Uterus (tissue), 3 donors: ENCODE measurements at regions not wholly inside any gene's neighbourhood (a gene's known extent, or its start where the extent isn't known, plus 50 kb on each side); places are given as distances from the start of the nearest gene placed in this dataset.

Experiments
- DNase-seq, 2 donors: peaks; one replicate each; pipeline ENCODE4 v3.0.0-alpha.2; 2019 to 2020
- H3K27ac ChIP-seq, 2 donors: fragments of 200-600 bp; sonication (generic); 1 replicate in 1 of 2; 2 replicates in 1 of 2; pipeline ENCODE4 v1.5.1; 2016 to 2018
- H3K27me3 ChIP-seq, 2 donors: fragments of 200-600 bp; sonication (generic); one replicate each; pipeline ENCODE4 v1.5.1; 2018 to 2019; ENCODE audit warnings: control low read depth in 1 of 2
- H3K36me3 ChIP-seq, 2 donors: fragments of 200-600 bp; sonication (generic); one replicate each; pipeline ENCODE4 v1.5.1; 2019; ENCODE audit warnings: control low read depth in 1 of 2
- H3K4me1 ChIP-seq, 2 donors: fragments of 200-600 bp; sonication (generic); one replicate each; pipeline ENCODE4 v1.5.1; 2018 to 2019; ENCODE audit warnings: control low read depth in 1 of 2
- H3K4me3 ChIP-seq, 2 donors: fragments of 200-600 bp; sonication (generic); 1 replicate in 1 of 2; 2 replicates in 1 of 2; pipeline ENCODE4 v1.5.1; 2018 to 2019; ENCODE audit warnings: mild to moderate bottlenecking in 1 of 2
- H3K9me3 ChIP-seq, 2 donors: fragments of 200-600 bp; sonication (generic); one replicate each; pipeline ENCODE4 v1.5.1; 2019; ENCODE audit warnings: control low read depth in 1 of 2
- POLR2A ChIP-seq, 2 donors: fragments of 450-650 bp; IDR thresholded peaks; one replicate each; pipeline ENCODE4 v1.6.1; 2016; ENCODE audit warnings: antibody characterized with exemption in 2 of 2, mild to moderate bottlenecking in 1 of 2, moderate library complexity in 1 of 2
- intact Hi-C: fragments of 100-400 bp; cut with DNase I; formaldehyde crosslinking; loops from one replicate; pipeline ENCODE4 v1.15.1; 2023; ENCODE audit warnings: low total_unique reads
- TF ChIP-seq, protein P1 (sequence below), 4 experiments: fragments of 200-600 bp in 2 of 4; fragments of 450-650 bp in 2 of 4; sonication (generic) in 2 of 4; IDR thresholded peaks; one replicate each; pipeline ENCODE4 v1.5.1; 2016 to 2019; ENCODE audit warnings: antibody characterized with exemption in 4 of 4, mild to moderate bottlenecking in 2 of 4, moderate library complexity in 1 of 4
- donor health status: DM: yes; HTN: yes; CAD: no.

DNA sequence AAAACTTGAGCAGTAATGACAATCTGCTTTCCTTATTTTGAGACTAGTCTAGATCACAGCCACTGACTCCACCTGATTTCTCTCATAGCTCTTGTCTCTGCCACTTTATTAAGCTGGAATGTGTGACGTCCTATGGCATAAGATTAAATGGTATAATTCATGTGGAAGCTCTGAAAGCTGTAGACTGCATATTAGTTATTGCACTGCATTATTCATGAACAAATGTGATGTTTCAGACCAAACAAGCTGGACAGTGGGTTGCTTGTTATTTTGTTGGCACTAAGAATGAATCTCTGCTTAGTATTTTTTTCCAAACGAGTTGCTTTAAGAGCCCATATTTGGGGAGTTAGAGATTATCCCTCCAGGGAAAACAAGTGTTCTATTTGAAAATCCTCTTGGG is 1218.5 kb downstream of the SUCLG1 start:
- no peak for TF ChIP-seq POLR2A (IDR thresholded peaks at IDR 0.05)
- Histone ChIP-seq H3K4me3 (no peak overlapping the region), H3K27ac (no peak overlapping the region), H3K36me3 (no peaks in the 10 kb centered on the region), H3K4me1 (no peaks in the 10 kb centered on the region), H3K9me3 (no peaks in the 10 kb centered on the region), H3K27me3 (no peaks in the 10 kb centered on the region)
- intact Hi-C loops, result no loop called here
- no peak for DNase-seq

DNA sequence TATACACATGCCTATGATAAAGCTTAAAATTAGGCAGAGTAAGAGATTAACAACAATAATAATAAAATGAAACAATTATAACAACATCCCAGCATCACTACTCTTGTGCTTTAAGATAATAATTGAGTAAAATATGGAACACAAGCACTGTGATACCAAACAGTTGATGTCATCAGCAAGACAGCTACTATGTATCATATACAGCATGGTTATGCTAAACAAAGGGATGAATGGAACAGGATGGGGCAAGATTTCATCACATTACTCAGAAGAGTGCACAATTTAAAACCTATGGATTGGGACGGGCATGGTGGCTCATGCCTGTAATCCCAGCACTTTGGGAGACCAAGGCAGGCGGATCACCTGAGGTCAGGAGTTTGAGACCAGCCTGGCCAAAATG is 1221.0 kb downstream of the SUCLG1 start:
- Histone ChIP-seq H3K9me3 (no peaks in the 10 kb centered on the region), H3K4me1 (no peaks in the 10 kb centered on the region), H3K4me3 (no peak overlapping the region), H3K27ac (no peak overlapping the region), H3K27me3 (no peaks in the 10 kb centered on the region), H3K36me3 (no peaks in the 10 kb centered on the region)
- TF ChIP-seq, protein P1, sequence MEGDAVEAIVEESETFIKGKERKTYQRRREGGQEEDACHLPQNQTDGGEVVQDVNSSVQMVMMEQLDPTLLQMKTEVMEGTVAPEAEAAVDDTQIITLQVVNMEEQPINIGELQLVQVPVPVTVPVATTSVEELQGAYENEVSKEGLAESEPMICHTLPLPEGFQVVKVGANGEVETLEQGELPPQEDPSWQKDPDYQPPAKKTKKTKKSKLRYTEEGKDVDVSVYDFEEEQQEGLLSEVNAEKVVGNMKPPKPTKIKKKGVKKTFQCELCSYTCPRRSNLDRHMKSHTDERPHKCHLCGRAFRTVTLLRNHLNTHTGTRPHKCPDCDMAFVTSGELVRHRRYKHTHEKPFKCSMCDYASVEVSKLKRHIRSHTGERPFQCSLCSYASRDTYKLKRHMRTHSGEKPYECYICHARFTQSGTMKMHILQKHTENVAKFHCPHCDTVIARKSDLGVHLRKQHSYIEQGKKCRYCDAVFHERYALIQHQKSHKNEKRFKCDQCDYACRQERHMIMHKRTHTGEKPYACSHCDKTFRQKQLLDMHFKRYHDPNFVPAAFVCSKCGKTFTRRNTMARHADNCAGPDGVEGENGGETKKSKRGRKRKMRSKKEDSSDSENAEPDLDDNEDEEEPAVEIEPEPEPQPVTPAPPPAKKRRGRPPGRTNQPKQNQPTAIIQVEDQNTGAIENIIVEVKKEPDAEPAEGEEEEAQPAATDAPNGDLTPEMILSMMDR (IDR thresholded peaks at IDR 0.05), result no peak
- TF ChIP-seq POLR2A (IDR thresholded peaks at IDR 0.05), result no peak
- intact Hi-C loops, result no loop called here
- DNase-seq, result no peak

- intact Hi-C loops, result no loop called here
- Histone ChIP-seq H3K27ac (no peak overlapping the region), H3K27me3 (no peaks in the 10 kb centered on the region), H3K4me3 (no peak overlapping the region), H3K9me3 (no peaks in the 10 kb centered on the region), H3K36me3 (no peaks in the 10 kb centered on the region), H3K4me1 (no peaks in the 10 kb centered on the region)
- TF ChIP-seq, protein P1 (IDR thresholded peaks at IDR 0.05), result no peak
- no peak for TF ChIP-seq POLR2A (IDR thresholded peaks at IDR 0.05)
- DNase-seq, result no peak
These were observed 1224.8 kb downstream of the SUCLG1 start for GRCh38 chr2:83234246-83234645.

DNA sequence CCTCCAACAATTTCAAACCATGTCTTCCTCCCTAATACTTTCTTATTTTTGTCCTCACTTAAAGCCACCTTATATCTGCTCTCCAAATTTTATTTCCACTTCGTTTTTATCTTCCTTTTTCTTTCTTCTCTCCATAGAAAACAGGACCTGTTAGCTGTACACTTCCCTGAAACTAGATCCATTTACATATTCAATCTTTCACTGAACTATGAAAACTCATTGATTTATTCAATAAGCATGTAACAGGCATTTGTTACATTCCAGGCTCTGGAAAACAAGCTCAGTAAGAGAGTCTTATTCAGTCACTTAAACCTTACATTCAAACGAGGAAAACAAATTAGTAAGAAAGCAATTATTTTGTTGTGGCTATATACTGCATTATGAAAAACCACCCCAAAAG is 1225.3 kb downstream of the SUCLG1 start:
- no peak overlapping the region for H3K4me3 ChIP-seq
- no peaks in the 10 kb centered on the region for H3K36me3 ChIP-seq
- H3K9me3 ChIP-seq, result no peaks in the 10 kb centered on the region
- no peaks in the 10 kb centered on the region for H3K27me3 ChIP-seq
- intact Hi-C loops, result no loop called here
- H3K27ac ChIP-seq, result no peak overlapping the region
- DNase-seq, result no peak
- H3K4me1 ChIP-seq, result no peaks in the 10 kb centered on the region
- TF ChIP-seq POLR2A (IDR thresholded peaks at IDR 0.05), result no peak
- TF ChIP-seq, protein P1 (IDR thresholded peaks at IDR 0.05), result no peak

DNA sequence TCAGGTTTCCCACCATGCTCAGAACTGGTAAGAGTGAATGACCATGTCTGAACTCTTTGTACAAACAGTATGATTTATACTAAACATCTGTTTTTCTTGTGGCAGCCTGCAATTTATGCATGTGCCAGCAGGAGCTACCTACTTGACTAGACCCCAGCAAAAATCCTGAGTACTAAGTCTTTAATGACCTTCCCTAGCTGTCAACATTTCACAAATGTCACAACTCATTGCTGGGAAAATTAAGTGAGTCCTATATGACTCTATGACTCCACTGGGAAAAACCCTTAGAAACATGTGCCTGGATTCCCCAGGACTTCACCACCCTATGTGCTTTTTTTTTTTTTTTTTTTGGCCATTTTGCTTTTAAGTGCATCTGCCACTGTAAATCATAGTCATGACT is 1225.8 kb downstream of the SUCLG1 start:
- H3K27ac ChIP-seq, result no peak overlapping the region
- no peaks in the 10 kb centered on the region for H3K27me3 ChIP-seq
- H3K4me1 ChIP-seq, result no peaks in the 10 kb centered on the region
- H3K4me3 ChIP-seq, result no peak overlapping the region
- intact Hi-C loops, result no loop called here
- H3K36me3 ChIP-seq, result no peaks in the 10 kb centered on the region
- DNase-seq, result no peak
- H3K9me3 ChIP-seq, result no peaks in the 10 kb centered on the region
- TF ChIP-seq, protein P1 (IDR thresholded peaks at IDR 0.05), result no peak
- TF ChIP-seq POLR2A (IDR thresholded peaks at IDR 0.05), result no peak

- H3K27me3 ChIP-seq, result no peaks in the 10 kb centered on the region
- DNase-seq, result no peak
- no peak for TF ChIP-seq POLR2A (IDR thresholded peaks at IDR 0.05)
- TF ChIP-seq, protein P1 (IDR thresholded peaks at IDR 0.05), result no peak
- no peaks in the 10 kb centered on the region for H3K4me1 ChIP-seq
- H3K9me3 ChIP-seq, result no peaks in the 10 kb centered on the region
- H3K27ac ChIP-seq, result no peak overlapping the region
- no peak overlapping the region for H3K4me3 ChIP-seq
- H3K36me3 ChIP-seq, result no peaks in the 10 kb centered on the region
- intact Hi-C loops, result no loop called here
These were observed 1229.6 kb downstream of the SUCLG1 start for GRCh38 chr2:83229443-83229842.
